GM18499 (cell line): ENCODE measurements at regions not wholly inside any gene's neighbourhood (a gene's known extent, or its start where the extent isn't known, plus 50 kb on each side); places are given as distances from the start of the nearest gene placed in this dataset.
"Not testable (repeated sequence)": the region's sequence is repeated elsewhere in the genome, so short reads cannot be mapped to it uniquely, and the experiment has no call there.

ENCODE experiments used
- ATAC-seq: cut with Tn5 transposase; IDR thresholded peaks from one replicate; pipeline ENCODE4 v1.9.1; 2021; ENCODE audit warnings: moderate number of reproducible peaks; ENCODE audit not compliant: insufficient read depth, unreplicated experiment

DNA sequence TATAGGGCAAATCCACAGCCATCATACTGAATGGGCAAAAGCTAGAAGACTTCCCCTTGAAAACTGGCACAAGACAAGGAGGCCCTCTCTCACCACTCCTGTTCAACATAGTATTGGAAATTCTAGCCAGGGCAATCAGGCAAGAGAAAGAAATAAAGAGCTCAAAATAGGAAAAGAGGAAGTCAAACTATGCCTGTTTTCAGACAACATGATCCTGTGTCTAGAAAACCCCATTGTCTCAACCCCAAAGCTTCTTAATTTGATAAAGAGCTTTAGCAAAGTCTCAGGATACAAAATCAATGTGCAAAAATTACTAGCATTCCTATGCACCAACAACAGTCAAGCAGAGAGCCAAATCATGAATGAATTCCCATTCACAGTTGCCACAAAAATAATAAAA, 160.3 kb downstream of the CXXC4 start:
- no peak for ATAC-seq

DNA sequence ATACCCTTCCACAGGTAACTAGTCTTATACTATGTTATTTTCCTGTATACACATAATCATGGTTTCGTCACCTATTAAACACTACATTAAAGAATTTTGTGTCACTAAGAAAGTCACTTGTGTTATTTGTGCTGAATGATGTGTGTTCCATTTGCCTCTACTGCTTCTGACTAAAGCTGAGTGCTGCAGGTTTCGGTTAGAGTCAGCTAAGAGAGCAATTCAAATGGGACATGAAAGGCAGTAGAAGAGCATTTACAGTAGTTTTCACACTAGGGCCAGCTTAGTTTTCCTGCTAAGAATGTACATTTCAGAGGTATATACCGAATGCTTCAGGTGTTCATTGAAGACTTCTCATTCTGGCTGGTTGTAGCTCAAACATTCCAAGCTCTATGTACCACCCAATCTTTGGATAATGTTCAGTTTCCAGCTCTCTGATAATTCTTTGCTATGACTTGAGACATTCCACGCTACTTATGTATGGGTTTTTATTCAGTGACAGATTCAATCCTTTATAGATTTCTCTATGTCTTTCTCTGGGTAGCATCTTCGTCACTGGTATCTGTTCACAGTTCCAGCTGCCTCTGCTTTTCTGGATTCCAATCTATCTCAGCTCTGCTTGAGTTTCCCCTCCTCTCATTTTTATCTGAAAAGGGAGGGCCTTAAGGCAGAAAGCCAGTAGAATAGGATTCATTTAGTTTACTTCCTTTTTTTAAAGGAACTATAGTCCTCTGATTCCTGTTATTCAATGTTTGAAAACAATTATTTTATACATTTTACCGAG, 164.4 kb downstream of the CXXC4 start:
- no peak for ATAC-seq

DNA sequence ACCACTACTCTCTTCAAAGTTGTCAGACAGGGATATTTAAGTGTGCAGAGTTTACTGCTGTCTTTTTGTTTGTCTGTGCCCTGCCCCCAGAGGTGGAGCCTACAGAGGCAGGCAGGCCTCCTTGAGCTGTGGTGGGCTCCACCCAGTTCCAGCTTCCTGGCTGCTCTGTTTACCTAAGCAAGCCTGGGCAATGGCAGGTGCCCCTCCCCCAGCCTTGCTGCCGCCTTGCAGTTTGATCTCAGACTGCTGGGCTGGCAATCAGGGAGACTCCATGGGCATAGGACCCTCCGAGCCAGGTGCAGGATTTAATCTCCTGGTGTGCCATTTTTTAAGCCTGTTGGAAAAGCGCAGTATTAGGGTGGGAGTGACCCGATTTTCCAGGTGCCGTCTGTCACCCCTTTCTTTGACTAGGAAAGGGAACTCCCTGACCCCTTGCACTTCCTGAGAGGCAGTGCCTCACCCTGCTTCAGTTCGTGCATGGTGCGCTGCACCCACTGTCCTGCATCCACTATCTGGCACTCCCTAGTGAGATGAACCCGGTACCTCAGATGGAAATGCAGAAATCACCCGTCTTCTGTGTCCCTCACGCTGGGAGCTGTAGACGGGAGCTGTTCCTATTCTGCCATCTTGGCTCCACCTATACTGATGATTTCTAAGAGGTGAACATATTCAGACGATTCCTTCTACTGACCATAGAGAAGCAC, 167.6 kb downstream of the CXXC4 start:
- ATAC-seq, result not testable (repeated sequence)

DNA sequence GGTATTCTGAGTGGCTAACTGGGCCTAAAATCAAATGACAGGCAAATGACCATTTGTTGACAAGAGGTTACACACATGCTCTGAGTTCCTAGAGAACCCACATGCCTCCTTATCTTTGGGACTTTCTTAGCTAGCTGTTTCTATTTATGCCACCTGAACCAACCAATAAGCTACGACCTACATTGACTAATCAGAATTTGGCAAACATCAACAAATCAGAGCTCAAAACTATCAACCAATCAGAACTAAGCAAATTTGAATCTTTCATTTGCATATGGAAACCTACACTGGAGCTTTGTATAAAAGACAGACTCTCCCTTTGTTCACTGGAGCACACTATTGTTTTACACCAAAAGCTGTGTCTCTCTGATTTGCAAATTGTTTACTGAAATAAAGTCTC, 192.0 kb downstream of the CXXC4 start:
- ATAC-seq, result no peak

DNA sequence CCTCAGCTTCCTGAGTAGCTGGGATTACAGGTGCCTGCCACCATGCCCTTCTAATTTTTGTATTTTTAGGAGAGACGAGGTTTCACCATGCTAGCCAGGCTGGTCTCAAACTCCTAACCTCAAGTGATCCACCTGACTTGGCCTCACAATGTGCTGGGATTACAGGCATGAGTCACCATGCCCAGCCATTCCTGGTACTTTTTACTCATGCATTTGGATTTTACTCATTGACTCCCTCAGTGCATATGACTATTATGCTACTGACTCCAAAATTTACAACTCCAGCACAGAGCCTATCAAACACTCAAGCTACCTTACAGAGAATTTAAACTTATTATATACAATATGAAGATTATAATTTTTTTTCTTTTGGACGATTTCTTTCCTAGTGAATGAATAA, 199.9 kb downstream of the CXXC4 start:
- no peak for ATAC-seq

DNA sequence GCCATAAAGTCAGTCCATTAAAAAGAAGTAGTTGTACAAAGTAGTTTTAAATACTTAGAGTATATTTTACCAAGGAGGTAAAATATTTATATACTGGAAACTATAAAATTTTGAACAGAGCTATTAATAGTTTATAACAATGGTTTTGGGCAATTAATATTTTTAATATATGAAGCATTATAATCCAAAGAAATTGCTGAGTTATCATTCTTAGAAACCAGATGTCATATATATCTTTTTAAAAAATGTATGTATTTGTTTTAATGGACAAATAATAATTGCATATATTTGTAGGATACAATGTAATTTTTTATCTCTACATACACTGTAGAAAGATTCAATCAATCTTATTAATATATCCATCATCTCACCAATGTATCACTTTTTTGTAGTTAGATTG, 207.8 kb downstream of the CXXC4 start:
- no peak for ATAC-seq

DNA sequence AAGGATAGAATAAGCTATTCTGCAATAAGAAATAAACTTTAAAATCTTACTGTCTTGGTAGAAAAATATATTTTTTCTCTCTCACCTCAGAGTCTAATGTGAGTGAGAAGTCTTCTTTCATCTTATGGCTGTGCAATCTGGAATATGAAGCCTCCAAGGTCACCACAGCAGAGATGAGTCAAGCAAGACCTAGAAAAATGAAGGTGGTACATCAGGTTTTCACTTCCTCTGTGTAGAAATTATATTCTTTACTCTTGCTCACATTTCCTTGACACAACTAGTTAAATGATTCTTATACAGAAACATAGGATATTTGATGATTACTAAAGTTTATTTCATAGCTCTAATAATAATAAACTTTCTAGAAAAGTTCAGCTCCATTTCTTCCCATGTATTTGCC, 211.4 kb downstream of the CXXC4 start:
- ATAC-seq, result no peak

DNA sequence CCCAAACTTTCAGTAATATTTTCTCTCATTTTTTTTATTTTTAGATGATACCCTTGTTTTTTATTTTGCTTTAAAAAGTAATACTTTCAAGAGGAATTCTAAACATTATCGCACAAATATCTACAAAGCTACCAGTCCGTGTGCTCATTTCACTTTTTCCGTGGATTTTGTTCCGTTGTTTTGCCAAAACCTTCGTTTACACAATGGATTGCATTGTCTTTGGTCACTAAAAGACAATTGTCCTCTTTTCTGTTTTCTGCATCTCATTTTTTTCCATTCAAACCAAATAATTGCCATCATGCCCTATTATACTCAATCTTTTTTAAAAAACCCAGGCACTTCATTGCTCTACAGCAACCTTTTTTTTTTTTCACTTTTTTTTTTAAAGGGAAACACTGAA, 214.9 kb downstream of the CXXC4 start:
- no peak for ATAC-seq

DNA sequence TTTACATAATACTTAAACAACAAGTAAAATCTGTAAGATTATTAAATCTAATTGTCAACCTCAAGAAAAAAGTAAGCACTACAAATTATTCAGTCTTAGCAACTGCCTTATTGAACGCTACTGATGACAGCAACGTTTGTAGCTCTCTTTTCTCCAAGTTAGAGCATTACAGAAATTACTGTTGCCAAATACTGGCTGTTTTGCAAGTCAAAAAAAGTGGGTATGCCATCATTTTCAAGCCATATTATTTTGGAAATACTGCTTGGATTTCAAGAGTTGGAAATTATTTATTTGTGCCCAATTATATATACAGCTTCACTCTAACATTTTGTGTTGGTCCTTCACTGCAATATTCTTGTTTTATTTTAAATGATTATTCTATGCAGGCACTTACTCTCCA, 221.7 kb downstream of the CXXC4 start:
- ATAC-seq, result no peak

DNA sequence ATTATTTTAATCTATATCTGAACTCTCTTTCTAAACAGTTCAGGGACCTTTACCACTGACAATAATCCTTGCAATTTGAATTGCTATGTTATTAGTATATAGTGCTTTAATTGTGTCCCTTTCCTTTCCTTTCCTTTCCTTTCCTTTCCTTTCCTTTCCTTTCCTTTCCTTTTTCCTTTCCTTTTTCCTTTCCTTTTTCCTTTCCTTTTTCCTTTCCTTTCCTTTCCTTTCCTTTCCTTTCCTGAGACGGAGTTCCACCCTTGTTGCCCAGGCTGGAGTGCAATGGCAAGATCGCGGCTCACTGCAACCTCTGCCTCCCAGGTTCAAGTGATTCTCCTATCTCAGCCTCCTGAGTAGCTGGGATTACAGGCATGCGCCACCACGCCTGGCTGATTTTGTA, 225.1 kb downstream of the CXXC4 start:
- ATAC-seq, result not testable (repeated sequence)

DNA sequence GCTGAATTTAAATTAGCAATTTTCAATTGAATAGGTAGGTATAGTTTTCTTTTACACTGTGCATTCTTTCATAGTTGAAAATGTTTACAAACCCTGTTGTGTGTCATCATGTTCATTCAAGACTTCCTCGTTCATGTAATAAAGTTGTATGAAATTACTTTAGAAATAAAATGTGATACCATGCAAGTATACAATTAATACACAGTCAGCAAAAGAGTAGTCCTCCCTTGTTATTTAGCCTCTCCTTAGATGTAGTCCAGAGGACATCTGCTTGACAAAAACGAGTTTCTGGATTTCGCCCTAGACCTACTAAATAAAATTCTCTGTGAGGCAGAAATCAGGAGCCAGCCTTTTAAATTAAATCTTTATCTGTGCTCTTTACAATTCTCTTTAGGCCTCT, 231.6 kb downstream of the CXXC4 start:
- no peak for ATAC-seq

DNA sequence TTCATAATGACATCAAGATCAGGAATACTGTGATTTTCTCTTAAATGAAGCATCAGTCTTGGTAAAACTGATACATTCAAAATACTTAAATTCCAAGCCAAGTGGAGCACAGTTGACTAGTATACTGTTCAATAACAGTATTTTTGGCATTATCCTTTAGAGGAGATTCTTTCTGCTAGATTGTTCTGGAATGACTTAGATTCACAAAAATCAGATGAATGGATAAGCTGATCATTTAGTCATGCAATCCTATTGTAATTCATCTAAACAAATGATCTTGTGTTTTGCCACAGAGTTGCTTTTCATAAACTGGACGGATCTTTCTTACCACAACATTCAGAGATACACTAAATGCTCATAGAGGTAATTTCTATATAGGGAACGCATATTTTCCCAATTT, 232.0 kb downstream of the CXXC4 start:
- ATAC-seq, result no peak

DNA sequence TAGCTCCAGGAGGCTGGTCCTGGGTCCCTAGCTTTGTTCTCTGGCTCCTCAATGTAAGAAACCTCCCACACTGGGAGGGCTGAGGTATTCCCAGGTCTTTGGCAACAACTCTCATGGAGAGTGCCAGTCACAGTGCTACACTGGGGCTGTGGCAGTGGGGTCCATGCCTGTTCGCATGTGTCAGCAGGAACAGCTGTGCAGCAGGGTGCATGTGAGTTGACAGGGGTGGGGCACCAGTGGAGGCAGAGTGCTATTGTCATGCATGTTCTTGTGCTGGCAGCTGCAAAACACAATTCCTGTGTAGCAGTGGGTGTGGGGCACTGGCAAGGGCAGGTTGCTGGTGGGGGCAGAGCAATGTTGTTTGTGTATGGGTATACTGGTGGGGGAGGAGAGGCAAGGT, 246.0 kb downstream of the CXXC4 start:
- no peak for ATAC-seq

DNA sequence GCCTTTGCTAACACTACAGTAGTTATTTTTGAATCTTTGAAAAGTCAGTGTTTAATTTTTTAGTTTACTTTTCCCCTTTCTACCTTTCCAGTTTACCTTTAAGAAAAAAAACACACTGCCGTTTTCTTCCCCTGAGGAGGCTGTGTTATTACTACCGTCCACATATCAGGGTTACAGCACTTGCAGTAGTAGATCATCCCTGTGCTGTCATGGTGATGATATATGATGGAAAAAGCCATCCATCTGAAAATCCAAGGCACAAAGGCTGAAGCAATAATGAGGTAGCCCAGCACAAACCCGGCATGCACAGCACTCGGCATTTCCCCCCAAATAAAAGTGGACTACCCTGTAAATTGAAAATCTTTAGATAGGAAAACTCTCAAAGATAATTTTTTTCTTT, 258.7 kb downstream of the CXXC4 start:
- no peak for ATAC-seq

DNA sequence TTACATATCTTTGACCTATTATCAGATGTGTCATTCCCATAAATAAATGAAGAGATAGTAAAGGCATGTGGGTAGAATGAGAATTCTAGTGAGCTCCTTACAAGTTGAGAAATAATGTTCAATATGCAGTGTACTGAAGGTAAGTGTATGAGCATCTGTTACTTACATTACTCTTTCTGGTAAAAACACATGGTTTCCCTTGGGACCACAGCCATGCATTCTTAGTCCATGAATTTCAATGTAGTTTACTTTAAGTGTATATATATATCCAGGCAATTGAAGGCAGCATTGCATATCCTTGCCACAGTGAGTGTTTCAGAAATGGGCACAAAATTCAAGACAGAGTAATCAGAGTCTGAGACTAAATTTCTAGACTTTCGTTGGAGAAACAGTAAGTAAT, 277.2 kb downstream of the CXXC4 start:
- no peak for ATAC-seq

DNA sequence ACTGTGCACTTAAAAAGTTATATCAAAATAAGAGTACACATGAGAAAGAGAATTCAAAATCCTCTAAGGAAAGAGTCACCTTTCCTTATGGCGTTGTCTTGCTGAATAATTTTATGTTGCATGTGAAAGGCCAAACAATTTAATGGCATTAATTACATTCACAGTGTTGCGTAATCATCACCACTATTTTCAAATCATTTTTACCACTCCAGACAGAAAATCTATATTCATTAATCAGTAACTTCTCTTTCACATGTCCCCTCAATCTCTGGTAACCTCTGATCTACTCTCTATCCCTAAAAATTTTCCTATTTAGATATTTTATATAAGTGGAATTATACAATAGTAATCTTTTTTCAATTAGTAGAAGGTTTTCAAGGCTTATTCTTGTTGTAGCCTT, 283.0 kb downstream of the CXXC4 start:
- ATAC-seq, result no peak

DNA sequence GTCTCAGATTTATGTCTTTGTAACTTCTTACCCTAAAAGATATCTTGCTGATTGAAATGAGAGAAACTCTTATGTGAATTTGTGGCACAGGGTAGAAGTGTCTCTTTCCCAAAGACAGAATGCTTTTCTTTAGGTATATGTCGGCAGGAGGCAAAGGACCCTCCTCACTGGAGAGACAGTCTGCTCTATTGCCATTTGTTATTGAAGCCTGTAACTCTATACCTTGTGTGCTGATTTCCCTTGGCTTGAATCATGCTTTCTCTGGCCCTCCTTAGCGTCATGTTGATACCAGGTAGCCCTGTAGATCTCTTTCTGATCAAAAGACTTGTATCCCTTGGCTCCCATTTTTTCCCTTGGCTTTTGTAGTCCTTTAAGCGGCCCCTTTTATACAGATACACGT, 284.3 kb downstream of the CXXC4 start:
- no peak for ATAC-seq

DNA sequence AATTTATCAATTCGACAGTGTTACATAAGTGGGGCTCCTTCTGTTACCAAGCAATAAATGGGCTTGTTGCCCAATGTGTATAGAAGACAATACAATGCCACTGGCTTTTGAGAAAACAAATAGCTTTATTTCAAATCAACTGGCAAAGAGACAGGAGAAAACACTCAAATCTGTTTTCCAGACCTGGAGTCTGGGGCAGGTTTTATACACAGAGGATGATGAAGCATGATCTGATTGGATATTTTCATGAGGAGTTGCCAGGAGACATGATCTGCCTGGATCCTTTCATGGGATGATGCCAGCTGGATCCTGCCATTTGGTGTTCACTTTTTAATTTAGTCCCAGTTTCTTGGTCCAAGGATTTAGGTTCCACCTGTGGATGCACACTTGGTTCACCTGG, 287.9 kb downstream of the CXXC4 start:
- ATAC-seq, result no peak

DNA sequence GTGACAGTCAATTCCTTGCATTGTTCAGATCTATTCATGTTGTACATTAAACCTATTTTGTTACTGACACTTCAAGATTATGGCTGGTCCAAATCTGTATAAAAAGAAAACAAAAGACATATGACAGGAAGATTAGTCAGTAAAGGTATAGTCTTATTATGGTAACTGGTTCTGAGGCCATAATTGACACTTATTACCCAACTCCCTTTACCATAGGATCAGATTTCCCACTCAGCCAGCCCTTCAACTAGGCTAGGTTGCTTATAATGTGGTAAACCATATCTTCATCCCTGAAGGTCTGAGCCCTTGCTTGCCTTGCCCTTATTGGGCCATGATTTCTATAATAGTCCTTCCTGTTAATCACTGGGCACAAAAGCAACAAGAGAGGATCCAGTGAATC, 289.6 kb downstream of the CXXC4 start:
- no peak for ATAC-seq

DNA sequence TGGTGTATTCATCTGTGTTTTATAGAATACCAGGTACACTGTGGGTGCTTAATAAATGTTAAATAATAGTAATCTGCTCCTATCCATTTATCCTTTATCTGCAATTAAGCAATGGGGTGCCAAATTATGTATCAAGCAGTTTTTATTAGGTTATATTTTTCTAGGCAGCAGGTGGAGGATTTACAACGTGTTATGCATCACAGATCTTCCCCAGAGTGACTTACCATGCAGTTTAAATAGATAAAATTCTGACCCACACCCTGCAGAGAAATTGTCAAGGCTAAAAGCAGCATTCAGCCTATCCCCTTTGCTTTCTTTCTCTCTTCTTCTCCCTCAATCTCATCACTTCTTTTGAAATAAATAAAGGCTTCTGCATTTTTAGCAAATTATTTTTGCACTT, 306.4 kb downstream of the CXXC4 start:
- no peak for ATAC-seq

DNA sequence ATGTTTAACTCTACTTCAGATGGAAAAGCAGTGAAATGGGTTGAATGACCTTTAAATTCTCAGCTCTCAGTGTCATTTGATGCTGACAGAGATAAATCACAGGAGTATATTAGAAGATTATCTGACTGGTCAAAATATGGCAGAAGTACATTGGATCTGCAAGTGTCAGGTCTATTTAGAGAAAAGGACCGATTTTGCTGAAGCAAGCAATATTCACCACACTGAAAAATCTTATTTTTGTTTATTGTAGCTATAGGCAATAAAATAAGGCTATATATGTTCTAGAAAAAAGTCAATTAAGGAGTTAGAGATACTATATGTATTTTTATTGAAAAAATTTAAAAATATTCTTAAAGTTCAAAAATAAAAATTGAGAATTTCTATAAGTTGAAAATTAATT, 325.3 kb downstream of the CXXC4 start:
- ATAC-seq, result no peak

DNA sequence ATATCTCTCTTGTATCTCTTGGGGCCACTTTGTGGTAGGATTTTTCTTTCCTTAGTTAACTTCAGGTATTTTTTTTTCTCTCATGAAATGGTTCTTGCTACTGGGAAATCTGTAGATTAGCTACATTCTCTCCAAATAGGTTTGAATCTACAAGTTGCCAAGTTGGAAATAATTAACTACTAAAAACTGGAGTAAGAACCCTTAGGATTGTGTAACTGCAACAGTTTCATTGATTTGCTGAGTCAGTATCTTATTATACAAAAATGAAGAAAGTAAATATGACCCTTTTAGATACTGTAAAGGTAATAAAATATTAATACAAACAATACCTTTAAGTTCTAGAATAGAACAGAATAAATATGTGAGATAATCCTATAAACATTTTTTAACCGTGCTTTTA, 327.9 kb downstream of the CXXC4 start:
- ATAC-seq, result no peak
